SU-DHL-6 (cell line): ENCODE measurements at regions not wholly inside any gene's neighbourhood (a gene's known extent, or its start where the extent isn't known, plus 50 kb on each side); places are given as distances from the start of the nearest gene placed in this dataset.

Source experiments
- CTCF ChIP-seq: fragments of 200-600 bp; sonication (generic); IDR thresholded peaks from one replicate; pipeline ENCODE4 v1.5.1; 2017; ENCODE audit warnings: antibody characterized with exemption, mild to moderate bottlenecking, low read length, moderate library complexity; ENCODE audit not compliant: insufficient read depth, poor library complexity, severe bottlenecking
- EZH2phosphoT487 ChIP-seq: fragments of 200-600 bp; sonication (generic), shearing (Covaris generic); conservative IDR thresholded peaks from 2 replicates; pipeline ENCODE4 v1.6.1; 2018; ENCODE audit warnings: mild to moderate bottlenecking, antibody characterized with exemption, low read length, moderate library complexity, mixed read lengths

- no peak for TF ChIP-seq CTCF
- TF ChIP-seq EZH2phosphoT487 = no peak
Observed at GRCh38 chr2:126042089-126042488, 613.9 kb upstream of the GYPC start.
